ENCODE measurements at regions not wholly inside any gene's neighbourhood (a gene's known extent, or its start where the extent isn't known, plus 50 kb on each side); places are given as distances from the start of the nearest gene placed in this dataset.

DNA sequence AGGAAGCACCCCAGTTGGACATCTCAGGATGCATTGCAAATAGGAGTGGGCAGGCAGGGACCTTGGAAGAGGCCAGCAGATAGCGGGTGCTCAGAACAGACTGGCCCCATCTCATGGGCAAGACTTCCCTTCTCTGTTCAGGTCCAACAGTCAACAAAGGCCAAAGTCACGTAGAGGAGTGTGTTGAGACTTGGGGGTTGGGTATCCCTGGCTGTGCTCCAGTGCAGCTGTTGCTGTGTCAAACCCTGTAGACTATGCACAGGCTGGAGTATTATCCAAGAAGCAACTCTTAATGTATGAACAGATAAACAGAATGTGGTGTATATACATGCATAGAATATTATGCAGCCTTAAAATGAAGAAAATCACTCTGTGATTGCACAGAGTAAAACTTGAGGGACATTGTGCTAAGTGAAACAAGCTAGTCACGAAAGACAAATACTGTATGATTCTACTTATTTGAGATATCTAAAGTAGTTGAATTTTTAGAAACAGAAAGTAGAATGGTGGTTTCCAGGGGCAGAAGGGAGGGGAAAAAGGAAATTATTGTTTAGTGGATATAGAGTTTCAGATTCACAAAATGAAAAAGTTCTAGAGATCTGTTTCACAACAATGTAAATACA is 192.1 kb upstream of the LCORL start:
- H3K9me2 ChIP-seq (replicated peaks; ENCODE audit: low read depth, low read length), result no peaks in the 10 kb centered on the region
- H3K4me3 ChIP-seq (ENCODE audit: low read length, poor library complexity, severe bottlenecking), result no peak overlapping the region
- H3K27me3 ChIP-seq (ENCODE audit: insufficient read depth, low read length, poor library complexity, severe bottlenecking), result no peaks in the 10 kb centered on the region
- H3K79me2 ChIP-seq (ENCODE audit: insufficient read depth, low read length), result no peaks in the 10 kb centered on the region
- no peak overlapping the region for H3K4me2 ChIP-seq (ENCODE audit: low read depth, low read length, poor library complexity, severe bottlenecking)
- no peaks in the 10 kb centered on the region for H3K36me3 ChIP-seq (ENCODE audit: insufficient read depth, low read length)
- H3K9ac ChIP-seq (ENCODE audit: low read depth, low read length, poor library complexity, severe bottlenecking), result no peak overlapping the region
- no peaks in the 10 kb centered on the region for H4K20me1 ChIP-seq (ENCODE audit: insufficient read depth, low read length, poor library complexity, severe bottlenecking)
- H3K9me3 ChIP-seq (ENCODE audit: insufficient read depth, low read depth, low read length), result no peaks in the 10 kb centered on the region
- no peaks in the 10 kb centered on the region for H3K4me1 ChIP-seq (ENCODE audit: insufficient read depth, low read length, poor library complexity, severe bottlenecking)
- TF ChIP-seq EZH2phosphoT487 (IDR thresholded peaks at IDR 0.05; ENCODE audit: borderline replicate concordance), result no peak
- TF ChIP-seq, protein P1, sequence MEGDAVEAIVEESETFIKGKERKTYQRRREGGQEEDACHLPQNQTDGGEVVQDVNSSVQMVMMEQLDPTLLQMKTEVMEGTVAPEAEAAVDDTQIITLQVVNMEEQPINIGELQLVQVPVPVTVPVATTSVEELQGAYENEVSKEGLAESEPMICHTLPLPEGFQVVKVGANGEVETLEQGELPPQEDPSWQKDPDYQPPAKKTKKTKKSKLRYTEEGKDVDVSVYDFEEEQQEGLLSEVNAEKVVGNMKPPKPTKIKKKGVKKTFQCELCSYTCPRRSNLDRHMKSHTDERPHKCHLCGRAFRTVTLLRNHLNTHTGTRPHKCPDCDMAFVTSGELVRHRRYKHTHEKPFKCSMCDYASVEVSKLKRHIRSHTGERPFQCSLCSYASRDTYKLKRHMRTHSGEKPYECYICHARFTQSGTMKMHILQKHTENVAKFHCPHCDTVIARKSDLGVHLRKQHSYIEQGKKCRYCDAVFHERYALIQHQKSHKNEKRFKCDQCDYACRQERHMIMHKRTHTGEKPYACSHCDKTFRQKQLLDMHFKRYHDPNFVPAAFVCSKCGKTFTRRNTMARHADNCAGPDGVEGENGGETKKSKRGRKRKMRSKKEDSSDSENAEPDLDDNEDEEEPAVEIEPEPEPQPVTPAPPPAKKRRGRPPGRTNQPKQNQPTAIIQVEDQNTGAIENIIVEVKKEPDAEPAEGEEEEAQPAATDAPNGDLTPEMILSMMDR (conservative IDR thresholded peaks at IDR 0.05; ENCODE audit: low read length), result no peak
- H3F3A ChIP-seq (ENCODE audit: low read depth), result no peaks in the 10 kb centered on the region
- H2AFZ ChIP-seq (ENCODE audit: low read length), result no peak overlapping the region

DNA sequence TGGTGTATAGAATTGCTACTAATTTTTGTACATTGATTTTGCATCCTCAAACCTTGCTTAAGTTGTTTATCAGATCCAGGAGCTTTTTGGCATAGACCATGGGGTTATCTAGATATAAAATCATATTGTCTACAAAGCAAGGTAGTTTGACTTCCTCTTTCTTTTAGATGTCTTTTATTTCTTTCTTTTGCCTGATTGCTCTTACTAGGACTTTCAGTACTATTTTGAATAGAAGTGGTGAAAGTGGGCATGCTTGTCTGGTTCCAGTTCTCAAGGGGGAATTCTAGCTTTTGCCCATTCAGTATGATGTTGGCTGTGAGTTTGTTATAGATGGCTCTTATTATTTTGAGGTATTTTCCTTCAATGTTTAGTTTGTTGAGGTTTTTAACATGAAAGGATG is 187.9 kb upstream of the LCORL start:
- H3K79me2 ChIP-seq (ENCODE audit: insufficient read depth, low read length), result no peaks in the 10 kb centered on the region
- TF ChIP-seq EZH2phosphoT487 (IDR thresholded peaks at IDR 0.05; ENCODE audit: borderline replicate concordance), result no peak
- TF ChIP-seq, protein P1 (conservative IDR thresholded peaks at IDR 0.05; ENCODE audit: low read length), result no peak

DNA sequence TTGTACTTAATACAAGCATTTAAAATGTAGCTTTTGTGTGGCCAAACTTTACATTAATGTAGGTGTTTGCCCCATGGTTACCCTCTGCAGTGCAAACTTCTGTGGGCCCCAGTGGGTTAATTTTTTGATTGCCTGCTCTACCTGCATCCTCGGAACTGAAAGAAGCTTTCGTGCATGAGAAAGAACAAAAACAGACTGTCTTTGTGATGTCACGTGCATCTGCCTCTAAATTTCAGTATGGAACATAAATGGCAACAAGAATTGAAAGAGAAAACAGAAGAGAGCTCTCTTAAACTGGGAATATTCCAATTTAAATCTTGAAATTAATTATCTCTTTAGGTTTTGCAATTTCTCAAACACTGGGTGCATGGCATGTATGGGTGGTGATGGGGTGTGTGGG is 182.4 kb upstream of the LCORL start:
- Histone ChIP-seq H3K79me2 (ENCODE audit: insufficient read depth, low read length) (no peaks in the 10 kb centered on the region), H3K4me2 (ENCODE audit: low read depth, low read length, poor library complexity, severe bottlenecking) (no peak overlapping the region)

More for the DNA sequence above, 187.9 kb upstream of the LCORL start:
- Histone ChIP-seq H3K36me3 (ENCODE audit: insufficient read depth, low read length) (no peaks in the 10 kb centered on the region), H3K9ac (ENCODE audit: low read depth, low read length, poor library complexity, severe bottlenecking) (no peak overlapping the region), H4K20me1 (ENCODE audit: insufficient read depth, low read length, poor library complexity, severe bottlenecking) (no peaks in the 10 kb centered on the region), H3K4me1 (ENCODE audit: insufficient read depth, low read length, poor library complexity, severe bottlenecking) (no peaks in the 10 kb centered on the region), H3K27me3 (ENCODE audit: insufficient read depth, low read length, poor library complexity, severe bottlenecking) (no peaks in the 10 kb centered on the region), H3K4me3 (ENCODE audit: low read length, poor library complexity, severe bottlenecking) (no peak overlapping the region), H3K9me3 (ENCODE audit: insufficient read depth, low read depth, low read length) (no peaks in the 10 kb centered on the region), H2AFZ (ENCODE audit: low read length) (no peak overlapping the region), H3F3A (ENCODE audit: low read depth) (no peaks in the 10 kb centered on the region), H3K9me2 (replicated peaks; ENCODE audit: low read depth, low read length) (no peaks in the 10 kb centered on the region), H3K4me2 (ENCODE audit: low read depth, low read length, poor library complexity, severe bottlenecking) (no peak overlapping the region)

More for the DNA sequence above, 182.4 kb upstream of the LCORL start:
- Histone ChIP-seq H3K4me3 (ENCODE audit: low read length, poor library complexity, severe bottlenecking) (no peak overlapping the region), H3K9me3 (ENCODE audit: insufficient read depth, low read depth, low read length) (no peaks in the 10 kb centered on the region), H3K36me3 (ENCODE audit: insufficient read depth, low read length) (no peaks in the 10 kb centered on the region), H3K27me3 (ENCODE audit: insufficient read depth, low read length, poor library complexity, severe bottlenecking) (no peaks in the 10 kb centered on the region), H3K9ac (ENCODE audit: low read depth, low read length, poor library complexity, severe bottlenecking) (no peak overlapping the region), H3K9me2 (replicated peaks; ENCODE audit: low read depth, low read length) (no peaks in the 10 kb centered on the region), H4K20me1 (ENCODE audit: insufficient read depth, low read length, poor library complexity, severe bottlenecking) (no peaks in the 10 kb centered on the region), H2AFZ (ENCODE audit: low read length) (no peak overlapping the region), H3F3A (ENCODE audit: low read depth) (no peaks in the 10 kb centered on the region), H3K4me1 (ENCODE audit: insufficient read depth, low read length, poor library complexity, severe bottlenecking) (no peaks in the 10 kb centered on the region)
- TF ChIP-seq, protein P1 (conservative IDR thresholded peaks at IDR 0.05; ENCODE audit: low read length), result no peak
- no peak for TF ChIP-seq EZH2phosphoT487 (IDR thresholded peaks at IDR 0.05; ENCODE audit: borderline replicate concordance)

Data from Loucy (cell line).